OCI-LY1 (cell line): ENCODE measurements at regions not wholly inside any gene's neighbourhood (a gene's known extent, or its start where the extent isn't known, plus 50 kb on each side); places are given as distances from the start of the nearest gene placed in this dataset.

Source experiments
- H2AFZ ChIP-seq: fragments of 200-600 bp; sonication (generic), shearing (Covaris generic); 2 replicates; pipeline ENCODE4 v1.6.0; 2014; ENCODE audit warnings: antibody characterized with exemption, mild to moderate bottlenecking, low read length
- H3F3A ChIP-seq: fragments of 200-600 bp; sonication (generic), shearing (Covaris generic); 2 replicates; pipeline ENCODE4 v1.6.0; 2014; ENCODE audit warnings: mild to moderate bottlenecking, antibody characterized with exemption, low read length, moderate library complexity; ENCODE audit not compliant: insufficient read depth
- H3K27ac ChIP-seq: fragments of 200-600 bp; sonication (generic); 2 replicates; pipeline ENCODE4 v1.5.1; 2014; ENCODE audit warnings: low read length, mixed run types, mild to moderate bottlenecking, low read depth; ENCODE audit not compliant: poor library complexity, severe bottlenecking
- H3K27me3 ChIP-seq: fragments of 200-600 bp; sonication (generic); 2 replicates; pipeline ENCODE4 v1.6.0; 2014; ENCODE audit warnings: antibody characterized with exemption, mild to moderate bottlenecking, low read length, moderate library complexity; ENCODE audit not compliant: insufficient read depth
- H3K36me3 ChIP-seq: fragments of 200-600 bp; sonication (generic); 2 replicates; pipeline ENCODE4 v1.6.1; 2014; ENCODE audit warnings: mild to moderate bottlenecking, antibody characterized with exemption, low read length, moderate library complexity, mixed read lengths; ENCODE audit not compliant: insufficient read depth
- H3K4me1 ChIP-seq: fragments of 200-600 bp; sonication (generic); 2 replicates; pipeline ENCODE4 v1.5.1; 2014; ENCODE audit warnings: mild to moderate bottlenecking, low read length, moderate library complexity; ENCODE audit not compliant: insufficient read depth, severe bottlenecking
- H3K4me2 ChIP-seq: fragments of 200-600 bp; sonication (generic), shearing (Covaris generic); 2 replicates; pipeline ENCODE4 v1.6.1; 2014; ENCODE audit warnings: low read length
- H3K4me3 ChIP-seq: fragments of 200-600 bp; sonication (generic); 2 replicates; pipeline ENCODE4 v1.5.1; 2014; ENCODE audit warnings: low read length, low read depth, mild to moderate bottlenecking, mixed read lengths; ENCODE audit not compliant: poor library complexity, severe bottlenecking
- H3K79me2 ChIP-seq: fragments of 200-600 bp; shearing (Covaris generic); 2 replicates; pipeline ENCODE4 v1.6.1; 2016; ENCODE audit warnings: mixed run types, low read length, mixed read lengths; ENCODE audit not compliant: insufficient read depth
- H3K9ac ChIP-seq: fragments of 200-600 bp; sonication (generic), shearing (Covaris generic); 2 replicates; pipeline ENCODE4 v1.6.1; 2014; ENCODE audit warnings: mild to moderate bottlenecking, low read length, mixed read lengths
- H3K9me2 ChIP-seq: fragments of 200-600 bp; sonication (generic), shearing (Covaris generic); 2 replicates; pipeline ENCODE4 v1.6.1; 2014; ENCODE audit warnings: low read depth, mild to moderate bottlenecking, low read length, mixed read lengths
- H3K9me3 ChIP-seq: fragments of 200-600 bp; shearing (Covaris generic); 2 replicates; pipeline ENCODE4 v1.6.1; 2014; ENCODE audit warnings: low read length, mixed read lengths
- H4K20me1 ChIP-seq: fragments of 200-600 bp; sonication (generic), shearing (Covaris generic); 2 replicates; pipeline ENCODE4 v1.6.0; 2016; ENCODE audit warnings: mild to moderate bottlenecking, low read length; ENCODE audit not compliant: insufficient read depth
- EZH2 ChIP-seq: fragments of 200-600 bp; sonication (generic), shearing (Covaris generic); IDR thresholded peaks from 2 replicates; pipeline ENCODE4 v1.8.0; 2017; ENCODE audit warnings: borderline replicate concordance, mixed run types, mild to moderate bottlenecking, antibody characterized with exemption, low read length, moderate library complexity, mixed read lengths
- TF ChIP-seq, protein P1 (sequence below): fragments of 200-600 bp; sonication (generic), shearing (Covaris generic); IDR thresholded peaks from 2 replicates; pipeline ENCODE4 v1.5.1; 2017; ENCODE audit warnings: mild to moderate bottlenecking, antibody characterized with exemption, low read length, moderate library complexity, mixed read lengths

DNA sequence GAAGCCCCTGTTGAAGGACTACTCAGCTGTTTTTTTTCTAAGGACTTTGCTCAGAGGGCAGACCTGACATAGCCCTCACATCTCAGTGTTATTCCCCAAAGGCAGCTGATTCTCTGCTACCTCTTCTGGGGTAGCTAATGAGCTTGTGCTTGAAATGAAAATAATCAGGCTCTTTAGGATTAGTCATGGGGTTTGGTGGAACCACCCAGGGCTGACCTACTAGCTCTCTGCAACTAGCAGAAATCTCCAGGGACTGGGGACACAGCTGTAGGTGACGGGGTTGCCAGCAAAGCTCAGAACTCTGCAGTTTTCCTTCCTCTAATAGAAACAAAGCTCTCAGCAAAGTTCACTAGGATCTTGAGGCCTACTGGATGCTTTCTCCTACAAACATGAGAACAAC lies 106.4 kb upstream of the BCL9 start:
- no peak overlapping the region for H3K4me2 ChIP-seq

DNA sequence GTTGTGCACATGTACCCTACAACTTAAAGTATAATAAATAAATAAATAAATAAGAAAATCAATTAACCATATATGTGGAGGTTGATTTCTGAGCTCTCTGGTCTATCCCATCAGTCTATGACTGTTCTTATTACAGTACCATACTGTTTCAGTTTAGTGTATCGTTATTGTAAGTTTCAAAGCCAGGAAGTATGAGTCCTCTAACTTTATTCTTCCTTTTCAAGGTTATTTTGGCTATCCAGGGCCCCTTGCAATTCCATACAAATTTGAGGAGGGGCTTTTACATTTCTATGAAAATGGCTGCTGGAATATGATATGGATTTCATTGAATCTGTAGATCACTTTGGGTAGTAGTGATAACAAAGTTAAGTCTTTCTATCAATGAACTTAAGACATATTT lies 96.9 kb upstream of the BCL9 start:
- Histone ChIP-seq H3K9me2 (no peaks in the 10 kb centered on the region), H4K20me1 (no peaks in the 10 kb centered on the region), H3K4me3 (no peak overlapping the region), H3K27ac (no peak overlapping the region), H3K79me2 (no peaks in the 10 kb centered on the region), H3K36me3 (no peaks in the 10 kb centered on the region), H3K27me3 (no peaks in the 10 kb centered on the region), H3F3A (no peaks in the 10 kb centered on the region), H3K9me3 (0 out of 2 replicates have a peak, but pooled peaks cover 2% of the 10 kb centered on the region), H3K9ac (no peak overlapping the region), H3K4me2 (no peak overlapping the region), H3K4me1 (no peaks in the 10 kb centered on the region), H2AFZ (no peak overlapping the region)
- TF ChIP-seq, protein P1, sequence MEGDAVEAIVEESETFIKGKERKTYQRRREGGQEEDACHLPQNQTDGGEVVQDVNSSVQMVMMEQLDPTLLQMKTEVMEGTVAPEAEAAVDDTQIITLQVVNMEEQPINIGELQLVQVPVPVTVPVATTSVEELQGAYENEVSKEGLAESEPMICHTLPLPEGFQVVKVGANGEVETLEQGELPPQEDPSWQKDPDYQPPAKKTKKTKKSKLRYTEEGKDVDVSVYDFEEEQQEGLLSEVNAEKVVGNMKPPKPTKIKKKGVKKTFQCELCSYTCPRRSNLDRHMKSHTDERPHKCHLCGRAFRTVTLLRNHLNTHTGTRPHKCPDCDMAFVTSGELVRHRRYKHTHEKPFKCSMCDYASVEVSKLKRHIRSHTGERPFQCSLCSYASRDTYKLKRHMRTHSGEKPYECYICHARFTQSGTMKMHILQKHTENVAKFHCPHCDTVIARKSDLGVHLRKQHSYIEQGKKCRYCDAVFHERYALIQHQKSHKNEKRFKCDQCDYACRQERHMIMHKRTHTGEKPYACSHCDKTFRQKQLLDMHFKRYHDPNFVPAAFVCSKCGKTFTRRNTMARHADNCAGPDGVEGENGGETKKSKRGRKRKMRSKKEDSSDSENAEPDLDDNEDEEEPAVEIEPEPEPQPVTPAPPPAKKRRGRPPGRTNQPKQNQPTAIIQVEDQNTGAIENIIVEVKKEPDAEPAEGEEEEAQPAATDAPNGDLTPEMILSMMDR = no peak
- TF ChIP-seq EZH2 = no peak

More for the DNA sequence above, 106.4 kb upstream of the BCL9 start:
- Histone ChIP-seq H3K4me3 (no peak overlapping the region), H3K9me2 (no peaks in the 10 kb centered on the region), H3K9ac (no peak overlapping the region), H4K20me1 (no peaks in the 10 kb centered on the region), H2AFZ (no peak overlapping the region), H3K79me2 (no peaks in the 10 kb centered on the region), H3K27ac (no peak overlapping the region), H3K36me3 (no peaks in the 10 kb centered on the region), H3K27me3 (no peaks in the 10 kb centered on the region), H3F3A (no peaks in the 10 kb centered on the region), H3K4me1 (no peaks in the 10 kb centered on the region), H3K9me3 (no peaks in the 10 kb centered on the region)
- TF ChIP-seq EZH2 = no peak
- TF ChIP-seq, protein P1 = no peak

- H3K27me3 ChIP-seq = no peaks in the 10 kb centered on the region
- no peak overlapping the region for H3K27ac ChIP-seq
- no peak overlapping the region for H3K4me3 ChIP-seq
- H3K9me2 ChIP-seq = no peaks in the 10 kb centered on the region
- H2AFZ ChIP-seq = no peak overlapping the region
- no peaks in the 10 kb centered on the region for H3K79me2 ChIP-seq
- no peaks in the 10 kb centered on the region for H3F3A ChIP-seq
- H3K9ac ChIP-seq = no peak overlapping the region
- no peaks in the 10 kb centered on the region for H3K36me3 ChIP-seq
- H4K20me1 ChIP-seq = no peaks in the 10 kb centered on the region
- no peaks in the 10 kb centered on the region for H3K9me3 ChIP-seq
- H3K4me2 ChIP-seq = no peak overlapping the region
- H3K4me1 ChIP-seq = no peaks in the 10 kb centered on the region
- TF ChIP-seq, protein P1 = no peak
- TF ChIP-seq EZH2 = no peak
These were observed 89.7 kb upstream of the BCL9 start for GRCh38 chr1:147451628-147452027.
